ENCODE measurements at regions not wholly inside any gene's neighbourhood (a gene's known extent, or its start where the extent isn't known, plus 50 kb on each side); places are given as distances from the start of the nearest gene placed in this dataset.
A peak's percentile ranks its signal among the peaks of the same experiment; 100 is the strongest.

GRCh38 chr3:124559846-124560574 lies 170.2 kb upstream of the UMPS start:
- WGBS (ENCODE audit: insufficient coverage): 37% methylated on average over 6 of the region's 9 CpGs

DNA sequence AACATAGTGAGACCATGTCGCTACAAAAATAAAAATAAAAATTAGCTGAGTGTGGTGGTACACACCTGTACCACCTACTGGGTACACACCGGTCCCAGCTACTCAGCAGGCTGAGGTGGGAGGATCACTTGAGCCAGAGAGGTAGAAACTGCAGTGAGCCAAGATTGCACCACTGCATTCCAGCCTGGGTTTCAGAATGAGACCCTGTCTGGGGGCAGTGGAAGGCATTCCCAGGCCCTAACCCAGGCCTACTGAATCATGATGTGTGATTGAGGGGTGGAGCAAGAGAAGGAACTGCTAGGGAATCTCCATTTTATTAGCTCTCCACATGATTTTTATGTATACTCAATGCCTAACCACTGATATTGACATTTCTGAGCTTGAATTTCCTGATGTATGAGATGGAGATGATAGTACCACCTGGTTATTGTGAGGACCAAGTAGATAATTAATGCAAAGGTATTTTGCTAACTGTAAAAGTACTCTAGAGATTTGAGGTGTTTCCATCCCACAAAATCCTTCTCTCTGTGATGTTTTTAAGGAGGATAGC lies 169.5 kb upstream of the UMPS start:
- H3K9me3 Mint-ChIP-seq: no peaks in the 10 kb centered on the region
- no peak overlapping the region for H3K4me3 Mint-ChIP-seq
- no CpG with 5 or more reads among the region's 2 CpGs for WGBS (ENCODE audit: insufficient coverage)
- Histone ChIP-seq H3K4me2 (replicated peaks; ENCODE audit: extremely low read depth, low read length, poor library complexity, severe bottlenecking) (no peak overlapping the region), H3K36me3 (replicated peaks in 1 of 2; ENCODE audit: control insufficient read depth in 1 of 2, insufficient read depth in 2 of 2, low read length in 2 of 2) (no peaks in the 10 kb centered on the region), H3K9ac (ENCODE audit: insufficient read depth, low read length, poor library complexity, severe bottlenecking) (no peak overlapping the region), H3K27ac (ENCODE audit: low read depth in 1 of 2, low read length in 2 of 2) (no peak overlapping the region), H3K4me3 (replicated peaks in 1 of 3; ENCODE audit: low read depth in 2 of 3, low read length in 3 of 3) (no peak overlapping the region), H3K27me3 (ENCODE audit: control insufficient read depth in 2 of 2, insufficient read depth in 2 of 2, low read length in 2 of 2) (peaks cover 3 to 4% of the 10 kb centered on the region in 2 donors), H2AFZ (ENCODE audit: insufficient read depth, low read depth, low read length, poor library complexity, severe bottlenecking) (no peak overlapping the region), H3K79me2 (ENCODE audit: insufficient read depth, low read length) (no peaks in the 10 kb centered on the region), H4K20me1 (ENCODE audit: insufficient read depth, low read length) (no peaks in the 10 kb centered on the region), H3K9me3 (replicated peaks in 1 of 2; ENCODE audit: control insufficient read depth in 1 of 2, insufficient read depth in 1 of 2, low read length in 2 of 2) (no peaks in the 10 kb centered on the region), H3K4me1 (ENCODE audit: control insufficient read depth in 1 of 2, insufficient read depth in 2 of 2, low read length in 2 of 2) (no peaks in the 10 kb centered on the region)
- DNase-seq: no peak
- no peaks in the 10 kb centered on the region for H3K36me3 Mint-ChIP-seq
- no peak overlapping the region for H3K27ac Mint-ChIP-seq
- TF ChIP-seq, protein P1, sequence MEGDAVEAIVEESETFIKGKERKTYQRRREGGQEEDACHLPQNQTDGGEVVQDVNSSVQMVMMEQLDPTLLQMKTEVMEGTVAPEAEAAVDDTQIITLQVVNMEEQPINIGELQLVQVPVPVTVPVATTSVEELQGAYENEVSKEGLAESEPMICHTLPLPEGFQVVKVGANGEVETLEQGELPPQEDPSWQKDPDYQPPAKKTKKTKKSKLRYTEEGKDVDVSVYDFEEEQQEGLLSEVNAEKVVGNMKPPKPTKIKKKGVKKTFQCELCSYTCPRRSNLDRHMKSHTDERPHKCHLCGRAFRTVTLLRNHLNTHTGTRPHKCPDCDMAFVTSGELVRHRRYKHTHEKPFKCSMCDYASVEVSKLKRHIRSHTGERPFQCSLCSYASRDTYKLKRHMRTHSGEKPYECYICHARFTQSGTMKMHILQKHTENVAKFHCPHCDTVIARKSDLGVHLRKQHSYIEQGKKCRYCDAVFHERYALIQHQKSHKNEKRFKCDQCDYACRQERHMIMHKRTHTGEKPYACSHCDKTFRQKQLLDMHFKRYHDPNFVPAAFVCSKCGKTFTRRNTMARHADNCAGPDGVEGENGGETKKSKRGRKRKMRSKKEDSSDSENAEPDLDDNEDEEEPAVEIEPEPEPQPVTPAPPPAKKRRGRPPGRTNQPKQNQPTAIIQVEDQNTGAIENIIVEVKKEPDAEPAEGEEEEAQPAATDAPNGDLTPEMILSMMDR (IDR thresholded peaks at IDR 0.05): no peak
- H3K4me1 Mint-ChIP-seq: peaks cover 2% of the 10 kb centered on the region
- intact Hi-C loops (cut with micrococcal nuclease): no loop called here
- H3K27me3 Mint-ChIP-seq (ENCODE audit: low read depth in 3 of 3): peaks cover 10 to 19% (median 15%) of the 10 kb centered on the region in 3 donors

More at GRCh38 chr3:124559846-124560574, 170.2 kb upstream of the UMPS start:
- no peak overlapping the region for H3K4me3 Mint-ChIP-seq
- TF ChIP-seq, protein P1 (IDR thresholded peaks at IDR 0.05): peak; percentile 81
- Histone ChIP-seq H3K79me2 (ENCODE audit: insufficient read depth, low read length) (no peaks in the 10 kb centered on the region), H2AFZ (ENCODE audit: insufficient read depth, low read depth, low read length, poor library complexity, severe bottlenecking) (no peak overlapping the region), H3K36me3 (replicated peaks in 1 of 2; ENCODE audit: control insufficient read depth in 1 of 2, insufficient read depth in 2 of 2, low read length in 2 of 2) (no peaks in the 10 kb centered on the region), H3K9ac (ENCODE audit: insufficient read depth, low read length, poor library complexity, severe bottlenecking) (no peak overlapping the region), H3K27me3 (ENCODE audit: control insufficient read depth in 2 of 2, insufficient read depth in 2 of 2, low read length in 2 of 2) (peaks cover 3 to 4% of the 10 kb centered on the region in 2 donors), H3K4me2 (replicated peaks; ENCODE audit: extremely low read depth, low read length, poor library complexity, severe bottlenecking) (no peak overlapping the region), H3K4me3 (replicated peaks in 1 of 3; ENCODE audit: low read depth in 2 of 3, low read length in 3 of 3) (no peak overlapping the region), H4K20me1 (ENCODE audit: insufficient read depth, low read length) (no peaks in the 10 kb centered on the region), H3K27ac (ENCODE audit: low read depth in 1 of 2, low read length in 2 of 2) (no peak overlapping the region), H3K4me1 (ENCODE audit: control insufficient read depth in 1 of 2, insufficient read depth in 2 of 2, low read length in 2 of 2) (no peaks in the 10 kb centered on the region), H3K9me3 (replicated peaks in 1 of 2; ENCODE audit: control insufficient read depth in 1 of 2, insufficient read depth in 1 of 2, low read length in 2 of 2) (no peaks in the 10 kb centered on the region)
- DNase-seq: peak; percentile 21 to 47 (median 46)
- H3K9me3 Mint-ChIP-seq: no peaks in the 10 kb centered on the region
- peaks cover 10 to 19% (median 15%) of the 10 kb centered on the region in 3 donors for H3K27me3 Mint-ChIP-seq (ENCODE audit: low read depth in 3 of 3)
- intact Hi-C loops (cut with micrococcal nuclease): no loop called here
- H3K4me1 Mint-ChIP-seq: peaks cover 2% of the 10 kb centered on the region
- H3K27ac Mint-ChIP-seq: no peak overlapping the region
- no peaks in the 10 kb centered on the region for H3K36me3 Mint-ChIP-seq

All from CD14-positive monocyte (primary cell).